HuH-7.5 (cell line): ENCODE measurements at regions not wholly inside any gene's neighbourhood (a gene's known extent, or its start where the extent isn't known, plus 50 kb on each side); places are given as distances from the start of the nearest gene placed in this dataset.

Source experiments
- DNase-seq: peaks from one replicate; pipeline ENCODE4 v3.0.0; 2011; ENCODE audit warnings: low spot score

DNA sequence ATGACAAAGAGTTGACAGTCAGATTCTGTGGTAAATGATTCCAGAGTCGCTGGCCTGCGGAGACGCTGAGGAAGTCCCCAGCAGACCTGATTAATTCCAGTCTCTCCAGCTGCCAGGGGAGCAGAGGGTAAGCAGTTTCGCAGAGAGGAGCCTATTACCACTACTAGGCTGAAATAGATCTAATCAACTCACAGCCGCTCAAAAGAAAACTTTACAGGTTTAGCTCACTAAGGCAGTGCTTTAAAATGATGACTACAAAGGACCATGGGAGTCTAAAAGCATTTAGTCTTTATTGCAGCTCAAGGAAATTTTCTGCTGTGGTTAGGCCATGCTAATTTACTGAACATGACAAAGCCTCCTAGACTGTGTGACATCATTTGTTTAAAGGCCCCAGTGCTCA, 445.6 kb upstream of the POU3F3 start:
- DNase-seq: no peak

DNA sequence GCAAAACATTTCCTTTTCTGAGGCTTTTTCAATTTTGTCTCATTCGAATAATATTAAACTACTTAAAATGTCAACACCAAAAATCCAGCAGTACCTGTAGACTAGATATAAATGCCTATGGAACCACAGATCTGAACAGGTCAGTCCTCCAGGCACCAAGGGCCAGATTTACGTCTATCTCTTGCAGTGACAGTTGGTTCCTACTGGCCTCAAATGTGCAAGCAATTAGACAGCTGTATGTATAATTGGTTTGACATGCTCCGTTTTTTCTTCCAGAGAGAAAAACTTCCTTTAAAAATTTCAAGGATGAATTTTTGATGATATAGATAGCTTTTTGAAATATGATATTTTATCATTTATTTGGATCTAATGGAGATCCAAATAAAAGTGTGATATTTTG, 443.8 kb upstream of the POU3F3 start:
- no peak for DNase-seq

DNA sequence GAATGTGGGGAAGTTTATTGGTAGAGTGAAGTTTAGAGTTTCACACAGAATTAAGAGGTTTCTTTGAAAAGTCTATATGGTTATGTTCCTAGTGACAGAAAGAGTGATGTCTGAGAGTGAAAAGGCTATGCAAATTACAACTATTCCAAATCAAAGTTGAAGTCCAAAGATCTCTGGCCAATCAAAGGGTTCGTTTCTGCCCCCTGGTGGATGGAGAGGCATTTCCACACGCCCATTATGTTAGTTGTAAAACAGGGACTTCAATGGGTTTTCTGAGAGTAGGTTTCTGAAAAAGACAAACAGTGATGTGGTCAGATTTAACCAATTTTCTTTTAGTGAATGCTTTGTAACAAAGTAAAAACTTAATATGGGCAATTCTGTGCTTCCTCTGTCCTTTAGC, 441.5 kb upstream of the POU3F3 start:
- no peak for DNase-seq

DNA sequence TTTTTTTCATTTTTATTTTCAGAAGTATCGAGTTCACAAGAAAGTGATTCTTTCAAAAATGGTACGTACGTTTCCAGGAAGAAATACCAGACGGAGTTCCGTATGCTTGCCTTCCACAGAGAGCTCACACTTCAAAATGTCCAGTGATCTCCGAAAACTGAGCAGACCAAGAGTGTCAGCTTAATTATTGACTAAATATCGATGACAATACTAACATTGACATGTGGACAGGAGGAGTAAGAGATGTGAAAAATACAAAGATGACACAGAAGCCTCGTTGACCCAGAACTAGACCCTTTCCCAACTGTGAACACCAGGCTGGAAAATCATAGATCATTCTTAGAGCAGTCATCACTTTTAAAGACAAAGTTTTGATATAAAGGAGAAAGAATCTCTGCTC, 440.0 kb upstream of the POU3F3 start:
- no peak for DNase-seq

DNA sequence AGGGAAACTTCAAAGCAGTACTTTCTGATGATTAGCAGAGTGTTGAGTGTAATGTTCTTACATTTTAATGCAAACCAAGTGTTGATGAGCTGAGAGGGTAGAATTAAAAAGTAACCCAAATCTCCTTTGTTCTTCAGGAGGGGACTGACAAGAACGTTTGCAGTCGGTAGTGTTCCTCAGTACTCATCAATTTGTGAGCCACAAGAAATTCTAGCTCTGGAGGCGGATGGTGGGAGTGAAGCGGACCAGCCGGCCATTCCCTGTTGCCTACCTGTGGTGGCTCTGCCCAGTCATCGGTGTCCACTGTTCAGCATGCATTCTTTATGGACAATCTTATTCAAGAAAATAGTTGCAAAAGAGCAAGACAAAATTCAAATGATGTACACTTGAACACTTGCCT, 438.6 kb upstream of the POU3F3 start:
- no peak for DNase-seq

DNA sequence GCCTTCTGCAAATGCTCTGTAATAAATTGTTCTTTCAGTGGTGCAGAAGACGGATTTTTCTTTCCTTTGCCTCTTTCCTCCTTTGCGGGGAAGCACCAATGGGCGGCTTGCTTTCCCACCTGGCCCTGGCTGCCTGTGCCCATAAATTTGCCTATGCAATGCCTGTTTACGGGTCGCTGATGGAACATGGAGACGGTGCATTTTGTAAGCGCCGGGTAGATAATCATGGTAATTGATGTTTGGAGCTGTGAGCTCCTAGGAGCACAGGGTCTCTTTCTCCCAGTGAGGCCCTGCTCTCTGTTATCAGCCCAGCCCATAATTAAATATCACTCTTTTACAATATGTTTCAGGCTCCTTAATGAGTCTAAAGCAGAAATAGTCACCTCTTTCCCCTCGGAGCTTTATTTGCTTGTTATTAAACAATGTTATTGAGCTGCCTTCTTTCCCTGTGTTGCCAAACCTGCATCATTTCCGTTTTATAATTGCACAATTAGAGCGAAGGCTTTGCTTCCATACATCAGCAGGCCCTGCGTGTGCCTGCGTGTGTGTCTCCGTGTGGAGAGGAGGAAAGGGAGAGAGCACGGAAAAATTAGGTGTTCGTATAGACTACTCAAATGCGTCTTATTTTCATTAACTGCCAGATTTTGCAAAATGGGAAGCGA, 437.4 kb upstream of the POU3F3 start:
- DNase-seq: no peak

DNA sequence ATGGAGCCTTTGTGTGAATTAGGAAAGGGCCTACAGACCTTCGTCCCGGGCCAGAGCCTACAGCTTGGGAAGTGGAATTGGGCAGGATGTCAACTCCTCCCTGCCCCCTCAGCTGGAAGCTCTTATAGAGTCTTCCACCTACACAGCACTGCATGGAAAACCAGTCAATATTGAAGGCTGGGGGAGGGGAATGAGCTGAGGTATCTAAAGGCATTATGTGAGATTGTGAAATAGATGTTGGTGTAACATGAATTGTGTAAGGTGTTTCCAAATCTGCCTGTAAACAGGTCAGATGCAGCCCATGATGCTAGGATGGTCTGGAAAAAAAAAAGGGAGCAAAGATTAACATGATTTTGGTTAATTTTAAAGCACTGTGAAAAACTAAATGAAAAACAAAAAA, 433.5 kb upstream of the POU3F3 start:
- no peak for DNase-seq

DNA sequence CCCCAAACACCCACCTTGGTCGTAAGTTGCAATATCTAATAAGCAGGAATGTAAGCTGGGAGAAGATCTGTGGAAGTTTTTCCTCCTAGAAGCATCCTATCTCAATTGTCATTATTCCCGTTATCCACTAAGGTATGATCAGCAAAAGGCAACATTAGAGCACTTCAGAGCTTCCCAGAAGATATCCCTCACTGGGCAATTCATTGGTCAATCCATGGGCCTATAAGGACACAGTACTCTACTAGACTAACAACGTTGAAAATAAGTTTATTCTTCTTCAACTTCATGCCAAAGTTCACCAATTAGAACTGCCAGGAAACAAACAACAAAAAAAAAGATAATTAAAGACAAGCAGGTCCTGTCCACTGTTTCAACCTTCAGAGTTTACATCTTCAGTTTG, 433.0 kb upstream of the POU3F3 start:
- DNase-seq: no peak

DNA sequence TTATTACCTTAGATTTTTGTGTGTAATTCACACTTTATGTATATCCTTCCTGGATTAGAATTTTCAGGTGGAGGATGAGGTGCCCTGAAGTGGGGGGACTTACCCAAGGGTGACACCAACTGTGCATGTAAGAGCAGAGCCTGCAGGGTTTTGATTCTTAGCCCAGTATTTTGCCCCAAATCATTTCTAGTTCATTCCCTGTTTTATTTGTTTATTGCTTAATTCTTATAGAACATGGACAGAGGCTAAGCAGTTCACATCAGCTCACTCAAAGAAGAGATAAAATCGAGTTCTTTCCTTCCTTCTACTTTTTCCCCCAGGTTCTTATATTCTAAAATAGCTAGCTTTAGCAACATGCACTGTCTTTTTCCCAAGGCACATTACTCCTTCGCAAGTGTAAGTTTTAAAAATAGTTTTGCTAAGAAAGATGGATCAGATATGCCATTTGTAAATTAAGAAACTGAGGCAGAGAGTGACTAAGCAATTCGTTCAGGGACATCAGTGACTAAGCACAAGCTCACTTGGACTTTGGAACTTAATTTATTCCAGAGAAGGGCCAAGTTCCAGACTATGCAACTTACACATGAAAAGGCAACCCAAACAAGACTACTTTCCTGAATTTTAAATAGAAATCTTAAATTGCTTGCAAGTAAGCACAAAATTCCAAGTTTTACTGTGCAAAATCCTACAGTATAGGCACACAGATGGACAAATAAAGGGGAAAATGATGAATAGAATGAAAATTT, 427.9 kb upstream of the POU3F3 start:
- no peak for DNase-seq

DNA sequence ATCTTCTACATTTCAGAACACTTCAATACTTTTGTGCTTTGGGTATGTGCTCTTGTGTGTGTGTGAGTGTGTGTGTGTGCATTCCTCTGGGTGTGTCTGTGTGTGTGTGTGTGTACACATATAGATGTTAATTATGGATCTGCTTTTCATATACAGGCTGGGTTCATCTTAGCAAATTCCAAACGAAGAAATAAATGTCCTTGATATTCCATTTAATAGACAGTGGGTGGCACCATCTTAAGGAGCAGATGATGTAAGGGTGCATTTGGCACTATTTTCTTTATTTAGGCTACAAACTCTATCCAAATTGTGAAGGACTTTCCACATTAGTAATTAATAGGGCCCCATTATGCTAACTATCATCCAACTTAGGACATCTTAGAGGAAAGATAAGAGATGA, 425.8 kb upstream of the POU3F3 start:
- DNase-seq: no peak

DNA sequence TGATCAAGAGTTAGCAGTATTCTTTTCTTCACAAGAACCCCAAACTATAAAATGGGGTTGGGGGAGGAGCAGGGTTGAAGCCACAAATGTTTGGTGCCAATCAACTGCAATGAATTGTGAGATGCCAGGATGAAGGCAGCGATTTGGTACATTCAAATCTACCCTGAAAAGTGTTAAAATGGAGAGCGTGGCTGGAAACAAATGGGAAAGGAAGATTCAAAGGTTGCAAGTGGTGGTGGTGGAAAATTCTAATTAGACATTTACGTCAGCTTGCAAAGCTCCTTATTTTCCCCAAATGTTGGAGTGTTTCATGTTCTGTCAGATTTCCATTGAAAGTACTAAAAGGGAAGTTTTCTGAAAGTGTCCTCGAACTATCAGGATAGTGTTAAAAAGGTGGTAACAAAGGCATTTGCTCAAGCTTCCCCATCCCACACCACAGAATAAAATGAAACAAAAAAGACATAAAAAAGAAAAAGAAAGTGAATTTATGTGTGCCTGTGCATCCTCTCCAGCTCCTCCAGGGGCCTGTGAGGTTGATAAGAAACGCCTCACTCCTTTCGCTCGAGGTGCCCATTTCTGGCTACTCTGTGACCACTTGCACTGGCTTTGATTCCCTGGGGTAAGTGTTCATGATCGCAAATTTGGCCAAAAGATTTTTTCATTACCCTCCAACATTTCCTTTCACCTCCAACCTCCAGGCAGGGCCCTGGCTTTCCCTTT, 424.1 kb upstream of the POU3F3 start:
- no peak for DNase-seq

DNA sequence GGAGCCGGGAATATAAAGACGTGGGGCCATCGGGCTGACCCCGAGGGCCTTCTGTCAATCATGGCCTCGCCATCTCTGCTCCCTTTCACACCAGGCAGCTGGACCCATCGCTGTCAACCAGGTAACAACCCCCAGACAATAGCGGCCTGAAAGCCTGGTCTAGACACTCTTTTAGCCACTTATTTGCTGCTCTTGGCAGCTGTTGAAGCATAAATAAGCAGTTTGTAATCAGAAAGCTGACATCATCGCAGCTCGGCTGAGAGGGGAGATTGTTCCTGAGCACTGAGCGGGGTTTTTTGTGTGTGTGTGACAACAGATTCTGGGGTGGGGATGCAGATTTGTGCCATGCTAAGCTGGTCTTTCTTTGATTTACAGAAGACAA, 423.6 kb upstream of the POU3F3 start:
- no peak for DNase-seq

DNA sequence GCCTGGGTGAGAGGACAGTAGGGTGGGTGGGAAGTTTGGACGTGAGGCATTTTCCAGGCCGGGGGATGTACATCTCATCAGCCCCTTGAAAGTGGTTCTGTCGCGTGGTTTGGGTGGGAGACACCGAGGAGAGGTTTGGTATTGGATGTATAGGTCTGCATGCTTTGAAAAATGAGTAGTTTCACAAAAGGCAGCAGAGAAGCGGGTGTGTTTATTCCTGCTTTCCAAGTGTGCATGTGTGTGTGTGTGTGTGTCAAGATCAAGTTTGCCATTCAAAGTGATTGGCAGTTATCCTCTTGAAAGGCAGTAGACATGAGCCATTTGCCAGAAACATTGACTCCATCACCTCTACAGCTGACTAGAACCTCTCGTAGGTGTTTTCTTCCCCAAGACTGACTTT, 423.1 kb upstream of the POU3F3 start:
- DNase-seq: no peak

DNA sequence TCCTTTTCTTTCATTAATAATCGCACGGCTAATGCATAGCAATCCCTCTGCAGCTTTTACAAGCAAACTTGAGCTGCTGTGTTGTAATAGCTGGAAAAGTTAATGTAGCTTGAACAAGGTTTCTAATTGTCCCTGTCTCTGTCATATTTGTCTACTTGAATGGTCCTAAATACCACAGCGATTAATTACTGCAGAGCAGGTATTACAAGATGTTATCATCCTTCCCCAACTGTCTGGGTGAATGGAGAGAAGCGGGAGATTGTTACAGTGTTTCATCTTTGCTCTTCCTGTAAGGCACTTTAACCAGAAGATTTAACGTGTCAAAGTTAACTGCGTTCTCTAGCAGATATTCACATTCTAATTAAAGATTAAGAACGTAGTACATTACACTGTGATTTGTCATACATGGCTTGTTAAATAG, 422.2 kb upstream of the POU3F3 start:
- no peak for DNase-seq

DNA sequence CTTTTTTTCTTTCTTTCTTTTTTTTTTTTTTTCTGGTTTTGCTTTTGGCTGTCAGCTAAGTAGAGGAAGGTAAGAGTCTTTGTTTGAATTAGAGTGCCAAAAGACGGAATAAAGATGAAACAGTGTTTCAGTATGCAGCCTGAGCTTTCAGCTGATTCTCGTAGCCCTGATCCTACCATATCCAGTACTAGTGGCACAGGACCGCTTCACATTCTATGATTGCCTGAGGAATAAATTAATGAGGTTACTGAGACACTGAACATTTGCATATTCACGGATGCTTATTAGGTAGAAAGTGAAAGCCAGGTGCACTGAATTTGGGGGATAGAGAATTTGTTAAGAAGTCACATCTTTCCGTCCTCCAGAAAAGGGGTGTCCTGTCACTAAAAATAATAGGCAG, 421.5 kb upstream of the POU3F3 start:
- no peak for DNase-seq

DNA sequence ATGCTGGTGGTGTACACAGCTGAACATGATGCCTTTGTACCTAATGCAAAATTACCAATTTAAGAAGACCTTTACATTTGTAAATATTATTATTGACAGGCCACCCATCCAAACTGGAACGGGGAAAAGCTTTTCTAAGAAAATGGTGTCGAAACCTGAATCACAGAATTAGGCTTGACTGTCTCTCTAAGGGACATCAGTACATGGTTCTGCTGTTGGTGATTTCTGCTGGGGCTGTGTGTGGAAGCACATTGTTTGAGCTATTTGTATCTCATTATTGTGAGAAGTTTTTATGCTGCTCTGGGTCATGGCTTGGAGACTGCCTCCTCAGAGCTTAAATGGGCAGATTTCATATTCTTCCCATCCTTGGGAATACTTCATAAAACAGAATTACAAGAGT, 420.9 kb upstream of the POU3F3 start:
- no peak for DNase-seq

DNA sequence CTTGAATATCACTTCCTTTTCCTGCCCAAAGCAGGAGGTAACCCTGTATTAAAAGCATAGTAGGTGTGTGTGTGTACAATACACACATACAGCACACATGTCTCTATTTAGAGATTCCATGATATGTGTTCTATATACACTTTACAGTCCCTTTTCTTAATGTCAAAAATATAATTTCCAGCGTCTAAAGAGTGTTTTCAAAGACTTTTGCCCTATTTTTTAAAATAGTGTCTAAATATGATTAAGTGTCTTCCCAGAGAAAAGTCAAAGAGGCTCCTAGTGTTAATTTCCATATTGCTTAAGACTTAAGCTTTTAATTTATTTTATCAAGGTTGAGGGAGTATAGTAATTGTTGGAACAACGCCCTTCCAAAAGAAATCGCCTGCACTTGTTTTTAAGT, 420.3 kb upstream of the POU3F3 start:
- no peak for DNase-seq

DNA sequence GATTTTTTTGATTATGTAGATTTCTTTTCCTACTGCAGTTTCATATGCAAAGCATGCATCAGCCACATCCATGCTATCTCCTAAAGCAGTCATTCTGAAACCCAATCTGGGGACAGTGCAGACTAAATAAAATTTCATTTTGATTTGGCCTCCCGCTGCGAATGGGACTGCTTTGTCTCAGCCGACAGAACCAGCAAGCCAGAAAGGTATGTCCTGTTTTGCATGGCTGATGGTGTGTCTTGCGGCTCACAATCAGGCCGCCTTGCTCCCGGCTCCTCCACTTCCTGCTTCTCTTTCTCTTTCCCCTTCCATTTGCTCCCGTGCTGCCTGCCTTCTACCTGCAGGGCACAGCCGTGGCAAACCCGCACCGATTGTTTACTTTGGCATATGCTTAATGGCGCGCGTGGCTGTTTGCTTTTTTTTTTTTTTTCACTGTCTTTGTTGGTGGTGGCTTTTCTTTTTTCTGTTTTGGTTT, 419.6 kb upstream of the POU3F3 start:
- no peak for DNase-seq

DNA sequence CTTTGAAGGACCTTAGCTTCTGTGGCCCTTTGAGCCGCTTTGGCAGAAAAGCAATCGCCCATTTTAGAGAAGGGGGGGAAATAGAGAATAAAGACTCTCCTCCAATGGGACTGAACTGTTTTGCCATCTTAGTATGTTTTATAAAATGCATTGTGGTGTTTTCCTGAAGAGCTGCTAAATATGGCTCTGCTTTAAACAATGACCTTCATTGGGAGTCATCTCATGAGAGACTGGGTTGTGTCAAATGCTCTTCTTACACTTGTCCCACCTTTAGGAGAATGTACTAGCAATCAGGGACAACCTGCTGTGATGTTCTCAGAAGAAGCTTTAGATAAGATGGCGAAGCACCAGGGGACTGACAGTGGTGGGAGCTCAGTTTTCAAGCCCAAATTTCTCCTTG, 418.9 kb upstream of the POU3F3 start:
- DNase-seq: no peak

DNA sequence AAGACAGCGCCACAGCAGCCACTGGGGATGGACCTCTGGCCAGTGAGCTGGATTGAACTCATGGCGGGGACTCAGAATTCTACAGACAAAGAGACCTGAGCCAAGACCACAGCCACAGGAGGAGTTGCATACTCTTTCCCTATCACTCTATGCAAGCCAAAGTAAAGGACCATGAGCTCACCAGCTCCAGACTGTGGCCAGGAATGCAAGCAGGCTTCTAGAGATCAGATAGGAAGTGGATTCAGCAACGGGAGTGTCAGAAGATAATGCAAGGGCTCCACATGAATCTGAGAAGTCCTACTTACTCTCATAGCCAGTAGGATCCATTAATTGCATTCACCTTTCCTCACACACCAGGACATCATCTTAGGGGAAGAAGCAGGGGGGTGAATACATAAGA, 415.4 kb upstream of the POU3F3 start:
- DNase-seq: no peak

DNA sequence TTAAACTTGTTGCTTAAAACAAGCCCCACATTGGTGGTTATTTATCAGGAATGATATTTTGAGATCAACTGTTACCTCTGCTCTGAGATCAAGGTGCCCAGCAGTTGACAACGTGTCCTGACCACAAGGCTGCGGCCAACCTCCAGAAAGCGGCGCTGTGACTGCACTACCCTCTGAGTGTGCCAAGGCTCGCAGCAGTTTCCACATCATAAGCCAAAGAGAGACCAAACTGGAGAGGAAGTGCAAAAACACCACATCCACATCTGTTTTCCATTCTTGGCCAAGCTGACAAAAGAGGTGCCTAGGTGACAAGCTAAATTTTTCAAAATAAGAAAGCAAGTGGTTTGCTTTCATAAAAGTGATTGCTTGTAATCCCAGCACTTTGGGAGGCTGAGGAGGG, 410.8 kb upstream of the POU3F3 start:
- no peak for DNase-seq

DNA sequence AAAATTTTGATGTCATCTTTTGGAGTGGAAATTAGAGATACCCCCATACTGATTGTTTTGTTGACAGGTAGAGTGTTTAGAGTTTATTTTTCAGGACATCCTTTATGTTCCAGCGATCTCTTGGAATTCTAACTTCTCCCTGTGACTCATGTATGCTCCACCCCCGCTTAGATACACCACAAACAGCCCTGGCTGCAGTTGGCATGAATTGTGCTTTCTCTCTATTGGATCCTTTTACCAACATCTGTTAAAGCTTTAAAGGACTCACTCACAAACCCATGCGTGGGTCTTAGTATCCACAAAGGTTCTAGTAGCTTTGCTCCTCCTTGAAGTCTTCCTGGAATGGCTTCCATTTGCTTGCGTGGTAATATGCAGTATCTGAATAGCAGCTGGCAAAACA, 409.5 kb upstream of the POU3F3 start:
- DNase-seq: no peak

DNA sequence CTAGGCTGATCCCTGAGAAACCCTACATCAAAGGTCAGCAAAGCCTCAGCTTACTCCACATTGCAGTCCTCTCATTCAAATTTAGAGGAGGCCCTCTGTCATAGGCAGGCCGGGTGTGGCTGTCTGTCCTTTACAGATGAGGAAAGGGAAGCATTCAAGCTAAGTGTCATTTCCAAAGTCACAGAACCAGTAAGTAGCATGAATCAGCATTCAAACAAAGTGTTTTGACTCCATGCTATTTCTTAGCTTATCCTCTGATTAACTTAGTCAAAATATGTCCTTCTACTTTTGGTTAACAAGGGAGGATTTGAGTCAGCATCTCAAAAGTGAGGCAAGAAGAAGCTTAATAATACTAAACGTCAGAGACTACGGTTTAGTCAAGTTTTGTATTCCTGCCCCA, 409.0 kb upstream of the POU3F3 start:
- no peak for DNase-seq
